Activated CD4-positive, alpha-beta T cell treated with anti-CD3 and anti-CD28 coated beads, Interleukin-2, amount 10 ng/mL, durations not matched to agents 24 days and 14 days (primary cell): ENCODE measurements at regions not wholly inside any gene's neighbourhood (a gene's known extent, or its start where the extent isn't known, plus 50 kb on each side); places are given as distances from the start of the nearest gene placed in this dataset.

Experiments used
- DNase-seq: peaks from one replicate; pipeline ENCODE4 v3.0.0; 2022
- H3K27ac Mint-ChIP-seq: one replicate; pipeline ENCODE4 v1.8.0; 2022; ENCODE audit warnings: mild to moderate bottlenecking, mixed read lengths
- H3K27me3 Mint-ChIP-seq: one replicate; pipeline ENCODE4 v1.8.0; 2022; ENCODE audit warnings: mixed read lengths
- H3K36me3 Mint-ChIP-seq: one replicate; pipeline ENCODE4 v1.8.0; 2022; ENCODE audit warnings: low read depth, mild to moderate bottlenecking, mixed read lengths
- H3K4me1 Mint-ChIP-seq: one replicate; pipeline ENCODE4 v1.8.0; 2021; ENCODE audit warnings: mixed read lengths
- H3K4me3 Mint-ChIP-seq: one replicate; pipeline ENCODE4 v1.8.0; 2022; ENCODE audit warnings: mild to moderate bottlenecking, moderate library complexity, mixed read lengths
- H3K9me3 Mint-ChIP-seq: one replicate; pipeline ENCODE4 v1.8.0; 2021; ENCODE audit warnings: mixed read lengths
- intact Hi-C: fragments of 100-400 bp; cut with micrococcal nuclease; formaldehyde crosslinking; loops from one replicate; pipeline ENCODE4 v1.15.1; 2023

DNA sequence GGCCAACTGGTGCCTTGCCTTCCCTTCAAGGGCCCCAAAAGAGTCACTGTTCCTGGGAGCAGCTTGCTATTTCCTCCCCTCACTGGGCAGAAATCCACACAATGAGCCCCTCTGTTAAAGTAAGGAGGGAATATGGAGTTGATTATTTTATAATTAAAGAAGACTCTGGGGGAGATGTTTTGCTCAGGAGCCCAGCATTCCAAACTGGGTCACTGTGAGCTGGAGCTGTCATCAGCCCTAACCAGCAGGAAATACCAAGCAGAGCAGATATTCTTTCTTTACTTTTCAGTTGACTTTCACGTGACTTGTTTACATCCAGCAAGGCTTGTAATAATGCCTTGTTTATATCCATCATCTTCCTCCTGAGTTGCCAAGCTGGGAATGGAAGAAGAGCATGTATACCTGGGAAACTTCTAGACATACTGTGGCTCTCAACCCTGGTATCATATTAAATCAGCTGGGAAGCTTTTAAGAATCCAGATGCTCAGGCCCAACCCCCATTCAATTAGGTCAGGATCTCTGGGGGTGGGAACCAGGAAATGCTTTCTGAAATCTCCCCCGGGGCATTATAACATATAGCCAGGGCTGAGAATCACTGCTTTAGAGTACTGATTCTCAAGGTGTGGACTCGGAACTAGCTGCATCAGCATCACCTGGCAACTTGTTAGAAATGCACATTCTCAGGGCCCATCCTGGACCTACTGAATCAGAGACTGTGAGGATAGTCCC lies 175.6 kb upstream of the MYLIP start:
- H3K27me3 Mint-ChIP-seq: no peaks in the 10 kb centered on the region
- peaks cover 7% of the 10 kb centered on the region for H3K9me3 Mint-ChIP-seq
- no peaks in the 10 kb centered on the region for H3K36me3 Mint-ChIP-seq
- H3K4me1 Mint-ChIP-seq: peaks cover 9% of the 10 kb centered on the region
- intact Hi-C loops: no loop called here
- H3K27ac Mint-ChIP-seq: no peak overlapping the region
- DNase-seq: no peak
- no peak overlapping the region for H3K4me3 Mint-ChIP-seq

DNA sequence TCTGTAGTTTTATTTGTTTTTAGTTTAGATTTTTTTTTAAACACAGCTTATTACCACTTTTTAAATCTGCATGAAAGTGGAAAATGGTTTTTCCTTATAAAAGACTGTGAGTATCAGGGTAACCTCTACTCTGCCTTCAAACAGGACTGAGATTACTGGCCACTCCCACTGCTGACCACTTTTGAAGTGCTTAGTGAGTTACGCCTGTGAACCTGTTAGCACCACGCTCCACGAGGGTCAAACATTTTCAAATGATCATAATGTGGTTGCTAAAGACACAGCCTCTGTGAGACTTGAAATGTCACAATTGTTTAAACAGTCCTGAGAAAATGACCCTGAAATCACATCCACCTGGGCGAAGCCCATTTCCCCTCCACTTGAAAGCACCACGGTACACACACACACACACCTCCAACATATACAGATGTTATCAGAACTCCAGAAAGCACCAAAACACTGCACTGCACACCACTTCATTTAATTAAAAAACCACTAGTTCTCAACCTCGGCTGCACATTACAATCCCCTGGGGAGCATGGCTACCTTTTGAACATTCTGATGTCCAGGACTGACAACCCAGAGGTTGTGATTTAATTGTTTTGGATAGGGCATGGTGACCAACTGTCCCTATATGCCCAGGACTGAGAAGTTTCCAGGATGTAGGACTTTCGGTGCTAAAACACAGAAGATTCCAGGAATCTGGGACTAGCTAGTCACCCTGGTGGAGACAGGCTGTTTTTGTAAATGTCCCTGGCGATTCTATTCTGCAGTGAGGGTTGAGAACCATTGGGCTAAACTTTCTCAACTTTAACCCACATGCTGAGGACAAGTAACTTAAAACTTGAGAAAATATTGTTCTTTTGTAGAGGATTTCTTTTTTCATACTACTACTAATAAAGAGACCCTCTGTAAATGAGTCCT lies 176.4 kb upstream of the MYLIP start:
- intact Hi-C loops: no loop called here
- no peaks in the 10 kb centered on the region for H3K36me3 Mint-ChIP-seq
- H3K4me1 Mint-ChIP-seq: peaks cover 9% of the 10 kb centered on the region
- H3K4me3 Mint-ChIP-seq: no peak overlapping the region
- no peak for DNase-seq
- H3K9me3 Mint-ChIP-seq: peaks cover 7% of the 10 kb centered on the region
- H3K27me3 Mint-ChIP-seq: no peaks in the 10 kb centered on the region
- no peak overlapping the region for H3K27ac Mint-ChIP-seq

DNA sequence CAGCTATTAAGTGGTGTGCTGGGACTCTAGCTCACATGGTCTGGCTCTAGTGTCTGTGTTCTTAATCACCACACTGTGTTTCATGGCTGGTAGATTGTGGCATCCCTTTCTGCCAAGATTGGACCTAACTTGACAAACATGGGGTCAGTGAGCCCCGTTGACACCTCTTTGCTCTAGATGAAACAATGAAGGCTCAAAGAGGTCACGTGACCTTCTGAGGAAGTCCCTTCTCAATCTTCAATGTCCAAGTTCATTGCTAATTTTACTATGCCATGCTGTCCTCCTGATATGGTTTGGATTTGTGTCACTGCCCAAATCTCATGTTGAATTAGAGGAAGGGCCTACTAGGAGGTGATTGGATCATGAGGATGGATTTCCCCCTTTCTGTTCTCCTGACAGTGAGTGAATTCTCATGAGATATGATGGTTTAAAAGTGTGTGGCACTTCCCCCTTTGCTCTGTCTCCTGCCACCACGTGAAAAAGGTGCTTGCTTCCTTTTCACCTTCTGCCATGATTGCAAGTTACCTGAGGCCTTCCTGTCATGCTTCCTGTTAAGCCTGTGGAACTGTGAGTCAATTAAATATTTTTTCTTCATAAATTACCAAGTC lies 177.8 kb upstream of the MYLIP start:
- Mint-ChIP-seq H3K27ac (no peak overlapping the region), H3K27me3 (no peaks in the 10 kb centered on the region)

DNA sequence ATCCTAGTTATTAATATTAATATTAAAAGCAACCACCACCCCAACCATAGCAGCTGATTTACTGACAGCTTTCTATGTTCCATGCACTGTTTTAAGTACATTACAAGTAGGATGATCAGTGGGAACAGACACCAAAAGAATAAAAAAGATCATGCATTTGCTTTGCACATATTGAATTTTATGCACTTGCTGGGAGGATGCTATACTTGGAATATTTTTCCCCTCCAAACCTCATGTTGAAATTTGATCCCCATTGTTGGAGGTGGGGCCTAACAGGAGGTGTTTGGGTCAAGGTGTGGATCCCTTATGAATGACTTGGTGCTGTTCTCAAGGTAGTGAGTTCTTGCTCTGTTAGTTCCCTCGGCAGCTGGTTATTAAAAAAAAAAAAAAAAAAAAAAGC lies 178.9 kb upstream of the MYLIP start:
- H3K27me3 Mint-ChIP-seq: no peaks in the 10 kb centered on the region
- intact Hi-C loops: no loop called here
- peaks cover 2% of the 10 kb centered on the region for H3K4me1 Mint-ChIP-seq
- H3K4me3 Mint-ChIP-seq: no peak overlapping the region
- H3K36me3 Mint-ChIP-seq: no peaks in the 10 kb centered on the region
- DNase-seq: no peak
- no peak overlapping the region for H3K27ac Mint-ChIP-seq
- H3K9me3 Mint-ChIP-seq: no peaks in the 10 kb centered on the region

More for the DNA sequence above, 177.8 kb upstream of the MYLIP start:
- intact Hi-C loops: no loop called here
- no peak overlapping the region for H3K4me3 Mint-ChIP-seq
- H3K9me3 Mint-ChIP-seq: no peaks in the 10 kb centered on the region
- no peaks in the 10 kb centered on the region for H3K36me3 Mint-ChIP-seq
- DNase-seq: no peak
- H3K4me1 Mint-ChIP-seq: peaks cover 3% of the 10 kb centered on the region

DNA sequence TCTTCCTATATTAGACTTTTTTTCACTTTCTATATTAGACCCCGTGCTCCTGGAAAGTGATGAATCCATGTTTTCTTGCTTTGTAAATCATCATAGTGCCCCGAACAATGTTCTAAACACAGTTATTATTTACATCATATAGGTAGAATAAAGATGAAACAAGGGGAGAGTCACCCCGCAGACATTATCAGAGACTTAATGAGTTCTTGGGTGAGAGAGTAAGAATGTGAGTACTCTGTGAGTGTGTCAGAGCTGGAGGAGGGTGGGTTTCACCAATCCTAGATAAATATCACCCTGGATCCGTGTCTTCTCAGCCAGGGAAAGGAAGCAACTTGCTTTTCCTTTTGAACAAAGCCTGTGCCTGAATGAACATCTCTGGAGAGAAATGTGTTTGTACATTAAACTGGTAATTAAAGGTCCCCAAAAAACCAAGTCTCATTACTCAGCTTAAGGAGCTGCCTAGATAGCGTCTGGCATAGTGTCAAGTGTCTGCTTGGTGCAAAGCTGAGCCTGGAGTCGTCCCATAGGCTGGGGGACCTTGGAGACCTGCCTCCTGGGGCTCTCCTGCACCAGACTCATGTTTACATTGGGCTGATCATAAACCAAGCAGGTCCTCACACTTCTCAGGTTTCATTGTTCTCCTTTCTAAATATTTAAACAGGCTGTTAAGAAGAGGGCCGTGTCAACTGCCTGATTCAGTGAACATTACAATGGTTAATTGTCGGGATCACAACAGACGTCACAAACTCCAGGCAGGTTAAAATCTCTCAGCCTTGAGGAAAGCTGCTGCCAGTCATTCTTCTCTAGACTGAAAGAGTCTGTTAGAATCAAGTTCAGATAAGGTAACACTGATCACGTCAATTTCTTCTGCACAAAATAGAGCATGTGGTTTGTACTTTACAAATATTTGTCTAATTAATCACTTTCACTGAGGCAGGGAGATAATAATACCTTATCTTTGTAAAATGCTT lies 179.7 kb upstream of the MYLIP start:
- intact Hi-C loops: no loop called here
- H3K4me3 Mint-ChIP-seq: no peak overlapping the region
- no peaks in the 10 kb centered on the region for H3K36me3 Mint-ChIP-seq
- H3K27ac Mint-ChIP-seq: no peak overlapping the region
- peaks cover 2% of the 10 kb centered on the region for H3K4me1 Mint-ChIP-seq
- DNase-seq: no peak
- no peaks in the 10 kb centered on the region for H3K9me3 Mint-ChIP-seq
- H3K27me3 Mint-ChIP-seq: no peaks in the 10 kb centered on the region

DNA sequence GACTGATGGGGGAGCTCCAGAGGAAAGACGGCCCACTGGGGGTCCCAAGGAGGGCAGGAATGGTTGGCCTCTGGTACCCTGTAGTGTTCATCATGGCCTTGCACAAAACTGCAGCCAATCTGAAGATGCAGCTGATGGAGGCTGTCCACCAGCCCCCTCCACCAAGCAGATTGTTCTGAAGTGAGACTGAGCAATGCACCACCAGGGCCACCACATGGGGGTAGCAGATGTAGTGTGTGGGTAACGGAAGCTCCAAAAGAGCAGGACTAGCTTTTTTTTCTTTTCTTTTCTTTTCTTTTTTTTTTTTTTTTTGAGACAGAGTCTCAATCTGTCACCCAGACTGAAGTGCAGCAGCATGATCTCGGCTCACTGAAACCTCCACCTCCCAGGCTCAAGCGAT lies 181.0 kb upstream of the MYLIP start:
- intact Hi-C loops: no loop called here
- peaks cover 2% of the 10 kb centered on the region for H3K4me1 Mint-ChIP-seq
- no peak overlapping the region for H3K4me3 Mint-ChIP-seq
- H3K27me3 Mint-ChIP-seq: no peaks in the 10 kb centered on the region
- no peaks in the 10 kb centered on the region for H3K36me3 Mint-ChIP-seq
- DNase-seq: no peak
- H3K27ac Mint-ChIP-seq: no peak overlapping the region
- H3K9me3 Mint-ChIP-seq: no peaks in the 10 kb centered on the region

DNA sequence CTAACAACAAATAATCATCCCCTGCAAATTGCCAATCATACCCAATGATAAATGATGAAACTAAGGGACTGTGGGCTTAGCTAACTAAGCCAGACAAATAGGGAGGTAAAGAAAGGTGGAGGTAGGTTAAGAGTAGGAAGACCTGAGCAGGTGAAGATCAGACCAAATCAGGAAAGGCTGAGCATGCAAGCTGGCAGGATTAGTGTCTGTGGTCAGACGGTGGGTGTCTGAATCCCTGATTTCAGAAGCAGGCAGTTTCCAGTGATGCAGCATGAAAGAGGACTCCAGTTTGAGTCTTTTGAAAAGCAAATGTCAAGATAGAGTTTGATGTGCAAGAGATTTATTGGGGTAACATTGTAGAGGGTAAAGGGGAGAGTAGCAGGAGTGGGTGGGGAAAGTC lies 181.4 kb upstream of the MYLIP start:
- H3K4me1 Mint-ChIP-seq: peaks cover under 1% of the 10 kb centered on the region
- intact Hi-C loops: no loop called here
- no peak overlapping the region for H3K4me3 Mint-ChIP-seq
- H3K9me3 Mint-ChIP-seq: no peaks in the 10 kb centered on the region
- H3K27me3 Mint-ChIP-seq: no peaks in the 10 kb centered on the region
- no peaks in the 10 kb centered on the region for H3K36me3 Mint-ChIP-seq
- no peak overlapping the region for H3K27ac Mint-ChIP-seq
- DNase-seq: no peak

DNA sequence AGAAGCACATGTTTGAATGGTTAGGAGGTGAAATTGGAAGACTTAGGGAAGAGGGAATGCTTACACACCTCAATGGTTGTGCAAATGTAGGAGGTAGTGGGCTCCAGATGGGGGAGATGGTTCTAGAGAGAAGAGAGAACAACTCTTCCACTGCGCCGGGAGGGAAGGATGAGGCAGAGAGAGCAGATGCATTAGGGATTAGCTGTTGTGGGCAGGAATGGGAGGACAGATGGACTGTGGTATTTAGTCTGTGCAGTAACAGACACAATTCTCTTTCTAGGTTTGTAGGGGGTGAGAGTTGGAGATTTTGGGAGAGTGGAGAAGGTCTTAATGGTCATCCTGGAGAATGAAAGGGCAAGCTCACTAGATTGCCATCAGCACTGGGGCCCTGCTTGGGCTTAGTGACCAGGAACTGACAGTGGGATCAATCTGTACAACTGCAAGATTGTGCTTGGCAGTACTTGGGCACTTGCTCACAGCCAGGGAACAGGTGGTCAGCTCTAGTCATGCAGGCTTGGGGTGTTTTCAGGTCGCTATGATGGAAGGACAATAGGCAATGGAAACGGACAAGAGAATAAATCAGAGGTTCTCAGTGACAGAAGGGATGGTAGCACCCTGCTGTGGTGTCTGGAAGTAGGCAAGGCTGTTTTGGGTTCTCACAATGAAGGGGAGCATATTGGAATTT lies 182.0 kb upstream of the MYLIP start:
- intact Hi-C loops: no loop called here
- H3K4me3 Mint-ChIP-seq: no peak overlapping the region
- H3K4me1 Mint-ChIP-seq: no peaks in the 10 kb centered on the region
- H3K27me3 Mint-ChIP-seq: no peaks in the 10 kb centered on the region
- no peak for DNase-seq
- H3K27ac Mint-ChIP-seq: no peak overlapping the region
- no peaks in the 10 kb centered on the region for H3K36me3 Mint-ChIP-seq
- H3K9me3 Mint-ChIP-seq: no peaks in the 10 kb centered on the region

DNA sequence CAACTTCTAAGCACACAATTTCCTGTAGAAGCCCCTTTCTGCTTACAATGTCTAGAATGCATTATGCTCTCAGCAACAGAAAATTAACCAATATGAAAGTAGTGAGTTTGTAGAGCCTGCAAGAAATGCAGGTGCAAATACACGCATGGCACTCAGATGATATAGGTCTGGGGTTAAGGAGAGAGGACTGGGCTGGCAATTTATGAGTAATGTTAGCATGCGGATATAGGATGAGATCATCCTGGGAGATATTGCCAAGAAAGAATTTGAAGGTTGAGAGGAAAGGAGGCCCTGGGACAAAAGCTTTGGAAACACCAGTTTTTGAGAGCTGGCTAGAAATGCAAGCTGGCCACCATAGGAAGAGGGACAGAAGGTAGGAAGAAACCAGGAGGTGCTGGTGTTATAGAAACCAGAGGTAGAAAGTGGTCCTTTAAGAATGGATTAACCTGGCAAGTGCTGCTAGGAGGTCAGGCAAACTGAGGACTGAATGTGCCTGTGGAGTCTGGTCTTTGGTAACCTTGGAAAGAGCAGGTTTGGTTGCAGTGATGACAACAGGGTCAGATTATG lies 183.2 kb upstream of the MYLIP start:
- Mint-ChIP-seq H3K27ac (no peak overlapping the region), H3K9me3 (no peaks in the 10 kb centered on the region), H3K36me3 (no peaks in the 10 kb centered on the region), H3K27me3 (no peaks in the 10 kb centered on the region), H3K4me3 (no peak overlapping the region), H3K4me1 (no peaks in the 10 kb centered on the region)
- DNase-seq: no peak
- intact Hi-C loops: no loop called here

DNA sequence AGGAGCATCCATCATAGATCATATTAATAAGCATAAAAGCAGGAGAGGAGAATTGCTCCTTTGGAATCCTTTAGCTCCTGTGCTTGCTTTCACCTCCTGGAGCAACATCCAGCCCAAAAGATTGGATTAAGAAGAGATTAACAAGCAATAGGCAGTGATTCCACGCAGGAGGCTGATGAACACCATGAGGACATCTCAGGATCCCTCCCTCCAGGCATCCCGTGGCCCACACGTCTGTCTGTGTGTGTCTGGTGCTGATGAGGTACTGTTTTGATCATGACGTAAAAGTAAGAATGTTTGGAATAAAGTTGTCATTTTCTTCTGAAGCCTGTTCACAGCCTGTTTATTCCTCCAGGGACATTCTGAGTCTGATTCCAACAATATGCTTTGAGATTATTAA lies 185.5 kb upstream of the MYLIP start:
- Mint-ChIP-seq H3K4me1 (no peaks in the 10 kb centered on the region), H3K9me3 (peaks cover 9% of the 10 kb centered on the region), H3K27ac (no peak overlapping the region), H3K27me3 (no peaks in the 10 kb centered on the region), H3K36me3 (no peaks in the 10 kb centered on the region), H3K4me3 (no peak overlapping the region)
- intact Hi-C loops: no loop called here
- DNase-seq: no peak

DNA sequence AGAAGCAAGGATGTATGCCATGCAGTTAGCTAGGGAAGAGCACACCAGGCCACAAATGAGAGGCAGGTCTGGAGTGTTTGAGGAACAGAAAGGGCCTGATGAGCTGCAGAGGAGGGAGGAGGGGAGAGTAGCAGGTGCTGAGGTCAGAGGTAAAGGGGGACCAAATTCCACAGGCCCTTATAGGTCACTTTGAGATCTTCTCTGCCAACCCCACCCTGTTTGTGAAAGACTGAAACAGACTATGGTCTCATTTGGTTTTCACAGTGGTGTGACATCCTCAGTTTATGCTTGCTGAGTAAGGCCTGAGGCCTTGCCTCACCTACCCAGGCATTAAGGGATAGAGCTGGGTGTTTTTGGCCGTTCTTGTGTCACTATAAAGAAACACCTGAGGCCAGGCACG lies 187.7 kb upstream of the MYLIP start:
- no peak for DNase-seq
- Mint-ChIP-seq H3K4me3 (no peak overlapping the region), H3K9me3 (peaks cover 14% of the 10 kb centered on the region), H3K4me1 (no peaks in the 10 kb centered on the region), H3K36me3 (no peaks in the 10 kb centered on the region), H3K27me3 (no peaks in the 10 kb centered on the region), H3K27ac (no peak overlapping the region)
- intact Hi-C loops: no loop called here

DNA sequence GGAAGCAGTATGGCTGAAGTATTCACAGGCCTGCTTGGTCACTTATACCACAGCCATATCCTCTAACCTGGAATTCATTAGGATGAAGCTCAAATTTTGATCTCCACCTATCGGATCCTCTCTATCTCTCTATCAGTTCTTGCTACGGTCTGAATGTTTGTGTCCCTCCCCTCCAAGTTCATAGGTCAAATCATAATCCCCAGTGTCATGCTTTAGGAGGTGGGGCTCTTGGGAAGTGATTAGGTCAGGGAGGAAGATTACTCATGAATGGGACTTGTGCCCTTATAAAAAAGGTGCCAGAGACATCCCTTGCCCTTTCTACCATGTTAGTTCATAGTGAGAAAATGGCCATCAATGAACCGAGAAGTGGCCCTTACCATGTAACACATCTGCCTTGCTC lies 190.8 kb upstream of the MYLIP start:
- DNase-seq: no peak
- H3K36me3 Mint-ChIP-seq: no peaks in the 10 kb centered on the region
- no peaks in the 10 kb centered on the region for H3K4me1 Mint-ChIP-seq
- H3K27me3 Mint-ChIP-seq: no peaks in the 10 kb centered on the region
- H3K4me3 Mint-ChIP-seq: no peak overlapping the region
- no peak overlapping the region for H3K27ac Mint-ChIP-seq
- intact Hi-C loops: no loop called here
- peaks cover 14% of the 10 kb centered on the region for H3K9me3 Mint-ChIP-seq

DNA sequence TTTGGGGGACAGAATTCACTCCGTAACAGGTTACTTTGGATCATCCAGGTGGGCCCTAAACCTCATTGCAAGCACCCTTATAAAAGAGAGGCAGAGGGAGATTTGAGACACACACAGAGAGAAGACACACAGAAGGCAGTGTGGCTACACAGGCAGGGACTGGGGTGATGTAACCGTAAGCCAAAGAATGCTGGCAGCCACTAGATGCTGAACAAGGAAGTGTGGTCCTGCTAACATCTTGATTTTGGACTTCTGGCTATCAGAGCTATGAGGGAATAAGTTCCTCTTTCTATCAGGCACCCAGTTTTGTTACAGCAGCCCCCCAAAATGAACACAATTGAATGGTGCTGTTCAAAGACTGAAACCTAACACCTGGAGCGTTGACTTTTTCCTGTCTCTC lies 191.3 kb upstream of the MYLIP start:
- no peaks in the 10 kb centered on the region for H3K4me1 Mint-ChIP-seq
- no peak for DNase-seq

More for the DNA sequence above, 191.3 kb upstream of the MYLIP start:
- intact Hi-C loops: no loop called here
- Mint-ChIP-seq H3K9me3 (peaks cover 14% of the 10 kb centered on the region), H3K27me3 (no peaks in the 10 kb centered on the region), H3K36me3 (no peaks in the 10 kb centered on the region), H3K4me3 (no peak overlapping the region), H3K27ac (no peak overlapping the region)
